Activated naive CD8-positive, alpha-beta T cell treated with anti-CD3 and anti-CD28 coated beads, Interleukin-2, amount 50 U/mL, for 16 hours (primary cell): ENCODE measurements at regions not wholly inside any gene's neighbourhood (a gene's known extent, or its start where the extent isn't known, plus 50 kb on each side); places are given as distances from the start of the nearest gene placed in this dataset.

ENCODE experiments used
- DNase-seq: peaks from one replicate; pipeline ENCODE4 v3.0.0-alpha.2; 2020; ENCODE audit warnings: low read depth, low spot score

GRCh38 chr6:98678481-98678880 is 155.9 kb upstream of the POU3F2 start:
- no peak for DNase-seq

GRCh38 chr6:98686008-98686601 is 148.3 kb upstream of the POU3F2 start:
- no peak for DNase-seq

GRCh38 chr6:98687752-98688151 is 146.6 kb upstream of the POU3F2 start:
- no peak for DNase-seq

- no peak for DNase-seq
Measured at GRCh38 chr6:98695091-98695801, 139.1 kb upstream of the POU3F2 start.

GRCh38 chr6:98711380-98711779 is 123.0 kb upstream of the POU3F2 start:
- no peak for DNase-seq

GRCh38 chr6:98716341-98716740 is 118.0 kb upstream of the POU3F2 start:
- DNase-seq = no peak

- no peak for DNase-seq
Measured at GRCh38 chr6:98717322-98717877, 117.0 kb upstream of the POU3F2 start.

- no peak for DNase-seq
Measured at GRCh38 chr6:98717988-98718387, 116.4 kb upstream of the POU3F2 start.

GRCh38 chr6:98724537-98724936 is 109.8 kb upstream of the POU3F2 start:
- DNase-seq = no peak

GRCh38 chr6:98747273-98747672 is 87.1 kb upstream of the POU3F2 start:
- no peak for DNase-seq

- DNase-seq = no peak
Measured at GRCh38 chr6:98747960-98748359, 86.4 kb upstream of the POU3F2 start.

GRCh38 chr6:98759459-98759858 is 74.9 kb upstream of the POU3F2 start:
- no peak for DNase-seq

GRCh38 chr6:98764373-98764911 is 69.9 kb upstream of the POU3F2 start:
- no peak for DNase-seq

- DNase-seq = no peak
Measured at GRCh38 chr6:98769546-98769945, 64.8 kb upstream of the POU3F2 start.

GRCh38 chr6:98775205-98775604 is 59.2 kb upstream of the POU3F2 start:
- no peak for DNase-seq

GRCh38 chr6:98777762-98778161 is 56.6 kb upstream of the POU3F2 start:
- no peak for DNase-seq

- DNase-seq = no peak
Measured at GRCh38 chr6:98779618-98780017, 54.8 kb upstream of the POU3F2 start.

- no peak for DNase-seq
Measured at GRCh38 chr6:98782772-98783171, 51.6 kb upstream of the POU3F2 start.

- DNase-seq = no peak
Measured at GRCh38 chr6:98783578-98783977, 50.8 kb upstream of the POU3F2 start.
